ENCODE measurements at regions not wholly inside any gene's neighbourhood (a gene's known extent, or its start where the extent isn't known, plus 50 kb on each side); places are given as distances from the start of the nearest gene placed in this dataset.

GRCh38 chr18:73462092-73462491 lies 594.3 kb upstream of the NETO1 start:
- WGBS, 3 donors = 21 to 46% (median 25%) methylated on average over 2 of the region's 2 CpGs
- H3K36me3 ChIP-seq (ENCODE audit: insufficient read depth in 1 of 2, low read depth in 1 of 2) = no peaks in the 10 kb centered on the region
- H3K27ac ChIP-seq = no peak overlapping the region
- no peak for TF ChIP-seq CTCF (IDR thresholded peaks at IDR 0.05)
- no peak for DNase-seq
- no peaks in the 10 kb centered on the region for H3K4me1 ChIP-seq
- intact Hi-C loops (cut with DNase I) = no loop called here
- ATAC-seq = no peak
- no peaks in the 10 kb centered on the region for H3K9me3 ChIP-seq
- no peak overlapping the region for H3K4me3 ChIP-seq
- H3K27me3 ChIP-seq (ENCODE audit: insufficient read depth in 3 of 3, low read length in 2 of 3) = no peaks in the 10 kb centered on the region

- no peaks in the 10 kb centered on the region for H3K36me3 ChIP-seq (ENCODE audit: insufficient read depth in 1 of 2, low read depth in 1 of 2)
- H3K4me3 ChIP-seq = no peak overlapping the region
- H3K9me3 ChIP-seq = no peaks in the 10 kb centered on the region
- no peak for DNase-seq
- intact Hi-C loops (cut with DNase I) = no loop called here
- no peak for TF ChIP-seq CTCF (IDR thresholded peaks at IDR 0.05)
- WGBS, 3 donors = 55 to 61% (median 56%) methylated on average over 1 of the region's 1 CpG
- no peak overlapping the region for H3K27ac ChIP-seq
- no peak for ATAC-seq
- no peaks in the 10 kb centered on the region for H3K4me1 ChIP-seq
- no peaks in the 10 kb centered on the region for H3K27me3 ChIP-seq (ENCODE audit: insufficient read depth in 3 of 3, low read length in 2 of 3)
Observed at GRCh38 chr18:73461780-73462059, 593.9 kb upstream of the NETO1 start.

GRCh38 chr18:73461038-73461779 lies 593.4 kb upstream of the NETO1 start:
- Histone ChIP-seq H3K4me1 (no peaks in the 10 kb centered on the region), H3K36me3 (ENCODE audit: insufficient read depth in 1 of 2, low read depth in 1 of 2) (no peaks in the 10 kb centered on the region), H3K27ac (no peak overlapping the region), H3K9me3 (no peaks in the 10 kb centered on the region), H3K4me3 (no peak overlapping the region), H3K27me3 (ENCODE audit: insufficient read depth in 3 of 3, low read length in 2 of 3) (no peaks in the 10 kb centered on the region)
- no peak for DNase-seq
- ATAC-seq = no peak
- intact Hi-C loops (cut with DNase I) = no loop called here
- 45 to 59% (median 51%) methylated on average over 12 of the region's 12 CpGs for WGBS, 3 donors
- TF ChIP-seq CTCF (IDR thresholded peaks at IDR 0.05) = no peak

- WGBS, 3 donors = 25 to 31% (median 28%) methylated on average over 6 of the region's 6 CpGs
- no peaks in the 10 kb centered on the region for H3K9me3 ChIP-seq
Observed at GRCh38 chr18:73458186-73458964, 590.6 kb upstream of the NETO1 start.

More at GRCh38 chr18:73458186-73458964, 590.6 kb upstream of the NETO1 start:
- no peak overlapping the region for H3K4me3 ChIP-seq
- H3K4me1 ChIP-seq = no peaks in the 10 kb centered on the region
- no peak for TF ChIP-seq CTCF (IDR thresholded peaks at IDR 0.05)
- intact Hi-C loops (cut with DNase I) = no loop called here
- no peaks in the 10 kb centered on the region for H3K36me3 ChIP-seq (ENCODE audit: insufficient read depth in 1 of 2, low read depth in 1 of 2)
- H3K27ac ChIP-seq = peak overlapping the region; percentile 31
- no peaks in the 10 kb centered on the region for H3K27me3 ChIP-seq (ENCODE audit: insufficient read depth in 3 of 3, low read length in 2 of 3)
- ATAC-seq (peak in 2 of 4 donors; percentile 17 to 25), DNase-seq (no peak)
